Erythroblast (primary cell): ENCODE measurements at regions not wholly inside any gene's neighbourhood (a gene's known extent, or its start where the extent isn't known, plus 50 kb on each side); places are given as distances from the start of the nearest gene placed in this dataset.
"Not testable (repeated sequence)": the region's sequence is repeated elsewhere in the genome, so short reads cannot be mapped to it uniquely, and the experiment has no call there.

Experiments
- DNase-seq, 2 experiments: peaks; one replicate each; lab custom pipeline; 2025; lab: John Stamatoyannopoulos, UW
- GATA1 ChIP-seq: IDR thresholded peaks from 2 replicates; pipeline ENCODE4 v1.6.1; 2011; ENCODE audit warnings: low read depth, mild to moderate bottlenecking, control low read depth, low read length, moderate library complexity
- POLR2A ChIP-seq: IDR thresholded peaks from 2 replicates; pipeline ENCODE4 v1.6.1; 2011; ENCODE audit warnings: mild to moderate bottlenecking, low read length

GRCh38 chrX:42290608-42291007 is 367.3 kb upstream of the CASK start:
- no peak for TF ChIP-seq POLR2A
- no peak for TF ChIP-seq GATA1

GRCh38 chrX:42289492-42290385 is 366.4 kb upstream of the CASK start:
- no peak for DNase-seq
- TF ChIP-seq POLR2A (no peak), GATA1 (no peak)

More at GRCh38 chrX:42290608-42291007, 367.3 kb upstream of the CASK start:
- DNase-seq = peak in 1 of 2 experiments; percentile 0

GRCh38 chrX:42285681-42286080 is 362.3 kb upstream of the CASK start:
- DNase-seq = not testable (repeated sequence)

GRCh38 chrX:42276982-42277690 is 353.8 kb upstream of the CASK start:
- TF ChIP-seq GATA1 (no peak), POLR2A (no peak)
- no peak for DNase-seq

- no peak for DNase-seq
Observed at GRCh38 chrX:42274151-42274550, 350.8 kb upstream of the CASK start.

GRCh38 chrX:42273387-42273786 is 350.0 kb upstream of the CASK start:
- no peak for DNase-seq
- TF ChIP-seq GATA1 (no peak), POLR2A (no peak)

More at GRCh38 chrX:42274151-42274550, 350.8 kb upstream of the CASK start:
- TF ChIP-seq POLR2A (no peak), GATA1 (no peak)

- TF ChIP-seq POLR2A (no peak), GATA1 (no peak)
- DNase-seq = no peak
Observed at GRCh38 chrX:42269186-42269585, 345.8 kb upstream of the CASK start.

- TF ChIP-seq GATA1 (no peak), POLR2A (no peak)
Observed at GRCh38 chrX:42260854-42261253, 337.5 kb upstream of the CASK start.

GRCh38 chrX:42248226-42248625 is 324.9 kb upstream of the CASK start:
- TF ChIP-seq GATA1 (no peak), POLR2A (no peak)
- DNase-seq = no peak

More at GRCh38 chrX:42260854-42261253, 337.5 kb upstream of the CASK start:
- no peak for DNase-seq

- no peak for DNase-seq
- TF ChIP-seq GATA1 = no peak
- TF ChIP-seq POLR2A = no peak
Observed at GRCh38 chrX:42247241-42247640, 323.9 kb upstream of the CASK start.

- no peak for DNase-seq
- TF ChIP-seq GATA1 = no peak
- no peak for TF ChIP-seq POLR2A
Observed at GRCh38 chrX:42246814-42247213, 323.5 kb upstream of the CASK start.

- DNase-seq = no peak
- TF ChIP-seq GATA1 (no peak), POLR2A (no peak)
Observed at GRCh38 chrX:42242004-42242403, 318.6 kb upstream of the CASK start.

- TF ChIP-seq POLR2A = no peak
- TF ChIP-seq GATA1 = no peak
- DNase-seq = no peak
Observed at GRCh38 chrX:42241421-42241820, 318.1 kb upstream of the CASK start.

- no peak for DNase-seq
- TF ChIP-seq POLR2A (no peak), GATA1 (no peak)
Observed at GRCh38 chrX:42237956-42238355, 314.6 kb upstream of the CASK start.
